NCI-H2171 (cell line): ENCODE measurements at regions not wholly inside any gene's neighbourhood (a gene's known extent, or its start where the extent isn't known, plus 50 kb on each side); places are given as distances from the start of the nearest gene placed in this dataset.
"Not testable (repeated sequence)": the region's sequence is repeated elsewhere in the genome, so short reads cannot be mapped to it uniquely, and the experiment has no call there.

ENCODE experiments used
- DNase-seq: peaks from one replicate; lab custom pipeline; 2025; lab: John Stamatoyannopoulos, UW

DNA sequence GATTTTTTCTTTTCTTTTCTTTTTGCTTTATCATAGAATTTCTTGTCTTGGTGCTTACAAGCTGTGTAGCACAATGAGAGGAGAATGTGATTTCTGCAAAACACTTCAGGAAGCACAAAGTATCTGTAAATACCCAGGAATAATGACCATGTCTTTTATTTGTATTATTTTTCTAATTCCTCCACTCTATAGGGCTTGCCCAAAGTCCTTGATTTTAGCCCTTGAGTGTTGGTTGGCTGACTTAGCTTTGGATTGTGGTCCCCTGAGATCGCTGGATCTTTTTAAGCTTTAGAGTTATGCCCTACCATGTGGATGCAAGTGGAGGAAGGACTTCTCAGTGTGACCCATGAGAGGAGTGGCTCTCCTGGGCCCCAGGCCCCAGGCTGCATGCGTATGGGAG, 52.2 kb downstream of the HOXC4 start:
- DNase-seq: not testable (repeated sequence)

DNA sequence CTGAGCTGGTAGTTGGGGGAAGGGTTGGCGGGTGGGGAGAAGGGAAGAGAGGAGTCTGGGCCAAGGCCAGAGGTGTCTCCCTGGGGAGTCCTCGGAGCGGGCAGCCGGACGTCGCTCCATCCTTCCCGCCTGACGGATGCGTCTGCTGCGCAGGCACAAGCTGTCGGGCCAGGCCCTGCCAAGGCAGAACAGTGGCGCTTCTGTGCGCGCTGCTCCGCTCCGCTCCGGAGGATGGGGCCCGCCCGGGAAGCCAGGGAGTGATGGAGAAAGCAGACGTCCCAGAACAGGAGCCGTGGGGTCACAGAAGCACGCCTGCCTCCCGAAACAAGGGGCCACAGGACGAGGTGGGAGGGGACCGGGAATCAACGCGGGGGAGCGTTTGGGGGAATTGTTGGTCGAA, 52.6 kb downstream of the HOXC4 start:
- not testable (repeated sequence) for DNase-seq

DNA sequence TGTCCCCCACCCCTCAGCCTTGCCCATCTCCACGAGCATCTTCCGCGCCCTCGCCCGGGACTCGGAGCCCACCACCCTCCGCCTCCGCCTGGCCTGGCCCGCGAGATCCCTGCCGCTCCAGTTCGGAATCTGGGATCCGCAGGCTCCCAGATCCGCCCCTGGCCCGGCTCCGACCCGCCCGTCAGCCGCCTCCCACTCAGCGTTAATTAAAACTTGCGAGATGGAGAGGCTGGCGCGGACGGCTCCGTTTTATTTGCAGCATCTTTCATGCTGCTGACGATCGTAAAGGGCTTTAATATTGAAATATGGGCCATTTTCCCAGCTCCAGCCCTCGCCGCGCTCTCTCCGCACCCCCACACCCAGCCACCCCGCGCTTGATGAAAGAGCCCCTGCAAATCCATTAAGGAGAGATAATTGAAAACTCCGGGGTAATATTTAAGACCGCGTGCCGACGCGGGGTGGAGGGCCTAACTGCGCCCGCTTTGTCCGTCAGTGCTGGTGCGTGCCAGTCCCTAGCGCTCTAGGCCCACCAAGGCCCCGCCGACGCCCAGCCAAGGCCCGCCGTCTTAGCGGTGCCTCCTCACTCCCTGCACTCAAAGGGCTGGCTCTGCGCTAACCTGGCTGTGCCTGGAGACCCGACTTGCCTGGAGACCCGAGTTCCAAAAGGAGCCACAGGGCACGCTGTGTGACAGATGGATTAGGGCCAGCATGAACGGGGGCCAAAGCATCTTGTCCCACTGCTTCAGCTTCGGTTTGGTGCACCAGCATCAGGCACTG, 53.4 kb downstream of the HOXC4 start:
- DNase-seq: not testable (repeated sequence)

GRCh38 chr12:54112336-54112735, 58.7 kb downstream of the HOXC4 start:
- DNase-seq: peak; percentile 51

DNA sequence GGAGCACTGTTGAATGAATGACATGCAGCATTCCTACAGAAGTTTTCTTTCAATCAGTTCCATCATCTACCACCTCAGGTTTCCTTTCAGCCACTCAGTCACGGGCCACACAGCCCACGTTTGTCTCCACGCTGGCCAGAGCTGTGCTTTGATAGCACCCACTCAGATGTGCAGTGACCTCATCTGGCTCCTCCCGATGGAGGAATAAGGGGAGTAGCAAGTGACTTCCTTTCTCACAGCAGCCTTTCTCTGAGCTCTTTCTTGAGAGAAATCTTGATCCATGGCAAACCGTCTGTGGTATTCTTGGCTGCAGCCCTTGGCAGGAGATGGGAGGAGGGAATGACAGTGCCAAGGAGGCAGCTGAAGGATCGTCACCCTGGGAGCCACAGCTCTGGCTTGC, 62.4 kb downstream of the HOXC4 start:
- DNase-seq: not testable (repeated sequence)

DNA sequence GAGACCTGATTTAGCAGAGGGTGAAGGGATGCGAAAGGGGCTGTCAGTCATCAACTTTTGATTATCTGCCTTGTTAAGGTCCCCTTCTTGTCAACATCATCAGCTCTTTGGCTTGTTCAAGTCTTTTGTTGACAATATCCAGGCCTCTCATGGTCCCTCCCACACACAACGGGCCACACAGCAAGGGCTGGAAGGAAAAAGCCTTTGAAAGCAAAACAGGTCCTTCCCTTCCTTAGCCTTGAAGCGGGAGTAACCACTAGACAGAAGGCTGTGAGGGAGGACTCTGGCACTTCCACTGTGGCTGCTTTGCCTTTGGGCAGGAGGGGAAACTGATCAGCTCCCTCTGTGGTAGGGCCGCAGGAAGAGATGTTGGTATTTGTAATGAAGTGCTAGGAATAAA, 63.8 kb downstream of the HOXC4 start:
- not testable (repeated sequence) for DNase-seq

DNA sequence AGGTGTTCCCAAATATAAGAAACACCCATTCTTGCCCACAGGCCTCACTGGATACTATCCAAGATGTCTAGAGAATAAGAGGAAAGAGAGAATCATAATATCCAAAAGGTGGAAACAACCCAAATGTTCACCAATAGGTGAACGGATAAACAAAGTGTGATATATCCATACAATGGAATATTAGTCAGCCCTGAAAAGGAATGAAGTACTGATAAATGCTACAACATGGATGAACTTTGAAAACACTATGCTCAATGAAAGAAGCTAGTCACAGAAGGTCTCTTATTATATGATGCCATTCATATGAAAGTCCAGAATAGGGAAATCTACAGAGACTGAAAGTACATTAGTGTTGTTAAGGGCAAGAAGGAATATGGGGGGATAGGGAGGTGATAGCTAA, 65.4 kb downstream of the HOXC4 start:
- not testable (repeated sequence) for DNase-seq

DNA sequence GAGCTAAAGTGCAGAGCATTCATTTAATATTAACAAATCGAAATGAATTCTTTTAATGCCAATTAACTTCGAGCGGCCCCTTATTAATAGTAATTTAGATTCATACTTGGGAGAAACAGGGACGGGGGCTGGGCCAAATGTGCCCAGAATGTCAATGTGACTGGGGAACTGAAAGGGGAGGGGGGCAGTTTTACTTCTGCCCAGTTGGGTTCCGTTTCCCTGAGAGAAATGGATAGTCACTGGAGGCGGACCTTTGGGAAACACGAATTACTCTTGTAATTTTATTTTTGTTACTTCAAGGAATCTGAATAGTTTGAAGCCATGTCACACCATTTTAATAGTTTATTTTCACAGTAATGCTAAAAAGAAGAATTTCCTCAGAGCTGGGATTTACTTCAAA, 64.8 kb downstream of the SMUG1 start:
- not testable (repeated sequence) for DNase-seq

DNA sequence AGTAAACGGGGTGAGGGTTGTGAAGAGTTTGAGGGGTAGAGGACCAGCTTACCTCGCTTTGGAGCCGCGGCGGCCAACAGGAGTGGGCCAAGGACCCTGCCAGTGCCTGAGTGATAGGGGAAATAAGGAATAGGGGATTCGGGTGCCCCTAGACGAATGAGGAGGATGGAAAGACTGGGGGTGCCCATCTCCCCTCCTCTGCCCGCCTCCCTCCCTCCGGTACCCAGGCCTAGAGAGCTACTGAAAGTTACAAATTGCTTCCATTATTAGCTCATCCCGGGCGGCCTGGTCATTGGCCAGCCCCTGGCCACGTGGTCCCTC, 63.1 kb downstream of the SMUG1 start:
- DNase-seq: not testable (repeated sequence)

DNA sequence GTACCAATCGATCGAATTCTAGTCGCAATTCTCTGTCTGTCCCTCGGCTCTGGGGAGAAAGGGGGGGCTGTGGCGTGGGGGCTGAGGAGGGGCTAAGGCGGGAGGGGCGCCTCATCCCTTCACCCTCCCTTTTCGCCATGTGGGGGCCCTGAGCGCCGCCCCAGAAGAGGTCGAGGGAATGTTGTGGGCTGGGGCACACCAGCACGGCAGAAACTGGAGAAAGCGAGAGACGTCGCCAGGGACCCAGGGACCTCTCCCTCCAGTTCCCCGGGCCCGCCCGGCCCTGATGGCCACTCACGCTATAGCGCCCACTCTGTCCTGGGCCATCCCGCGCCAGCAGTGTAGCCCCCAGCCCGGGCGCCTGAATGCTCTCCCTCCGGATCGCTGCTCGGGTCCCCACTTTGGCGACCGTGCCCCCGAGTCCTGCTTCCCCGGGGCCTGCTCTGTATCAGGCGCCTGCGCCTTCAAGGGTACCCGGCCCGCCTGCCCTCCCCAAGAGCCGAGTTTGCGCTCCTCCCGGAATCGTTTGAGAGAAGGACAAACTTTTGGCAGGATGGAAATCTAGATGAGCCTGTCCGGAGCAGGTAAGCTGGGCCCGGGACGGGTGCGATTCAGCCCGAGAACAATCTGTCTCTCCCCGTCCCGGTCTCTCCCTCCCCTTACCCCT, 62.6 kb downstream of the SMUG1 start:
- DNase-seq: peak; percentile 16

GRCh38 chr12:54126696-54127537, 61.9 kb downstream of the SMUG1 start:
- no peak for DNase-seq

DNA sequence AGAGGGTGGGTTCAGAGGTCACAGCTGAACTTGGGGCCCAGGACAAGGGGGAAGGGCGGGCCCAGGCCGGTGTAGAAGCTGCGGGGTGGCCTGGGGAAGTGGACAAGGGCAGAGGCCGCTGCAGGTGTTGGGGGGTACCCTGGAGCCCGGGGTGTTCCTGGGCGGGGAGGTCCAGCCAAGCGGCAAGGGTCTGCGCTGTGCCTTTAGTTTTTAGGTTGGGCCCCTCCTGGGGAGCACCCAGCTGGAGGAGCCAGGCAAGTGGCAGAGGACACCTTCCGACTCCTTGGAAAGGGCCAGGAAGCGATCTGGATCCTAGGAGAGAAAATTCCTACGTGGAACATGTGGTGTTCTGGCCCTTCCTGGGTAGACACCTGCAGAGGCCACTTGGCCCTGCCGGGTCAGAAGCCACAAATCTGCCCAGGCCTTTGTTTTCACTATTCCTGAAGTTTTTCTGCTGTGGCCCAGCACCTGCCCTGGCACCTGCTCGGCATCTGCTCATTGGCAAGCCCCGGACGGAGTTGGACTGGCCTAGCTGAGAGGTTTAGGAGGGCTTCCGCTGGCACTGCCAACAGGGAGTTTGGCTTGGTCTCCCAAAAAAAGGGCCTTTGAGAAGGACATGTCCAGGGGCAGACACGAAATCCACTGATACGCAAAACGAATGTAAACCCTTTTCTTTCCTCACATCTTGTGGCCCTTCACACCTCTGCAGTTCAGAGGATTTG, 61.1 kb downstream of the SMUG1 start:
- DNase-seq: no peak

- DNase-seq: no peak
Measured at GRCh38 chr12:54128416-54128815, 60.4 kb downstream of the SMUG1 start.

DNA sequence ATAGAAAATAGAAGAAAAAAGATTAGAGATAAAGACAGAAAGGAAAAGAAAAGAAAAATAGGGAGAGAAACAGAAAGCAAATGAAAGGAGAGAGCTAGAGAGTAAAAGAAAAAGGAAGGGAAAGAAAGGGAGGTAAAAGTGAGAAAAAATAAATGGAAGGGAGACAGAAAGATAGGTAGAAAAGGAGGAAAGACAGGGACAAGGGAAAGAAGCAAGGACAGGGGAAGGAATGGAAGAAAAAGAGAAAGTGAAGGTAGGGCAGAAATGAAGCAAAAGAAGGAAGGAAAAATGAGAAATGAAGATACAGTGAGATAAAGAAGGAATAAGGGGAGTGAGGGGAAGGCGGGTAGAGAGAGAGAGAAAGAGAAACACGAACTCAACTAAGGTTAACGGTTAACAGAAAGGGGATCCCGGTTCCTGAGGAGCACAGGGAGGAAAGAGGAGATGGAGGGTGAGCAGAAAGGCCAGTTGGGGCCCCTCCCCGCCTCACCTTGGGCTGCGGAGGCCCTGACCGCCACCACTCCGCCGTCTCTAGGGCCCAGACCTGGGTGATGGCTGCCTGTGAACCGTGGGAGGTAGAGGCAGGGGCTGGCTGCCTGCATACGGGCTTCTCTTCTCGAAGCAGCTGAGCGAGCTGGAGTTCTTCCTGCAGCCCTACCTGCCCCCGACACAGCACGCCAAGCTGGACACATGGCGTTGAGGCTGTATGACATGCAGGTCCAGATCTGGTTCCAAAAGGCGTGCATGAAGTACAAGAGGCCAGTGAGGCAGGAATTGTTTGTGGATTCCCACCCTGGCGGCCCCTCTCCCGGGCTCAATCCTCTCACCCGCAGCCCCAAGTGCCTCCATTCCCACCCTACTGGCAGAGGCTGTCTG, 59.5 kb downstream of the SMUG1 start:
- no peak for DNase-seq
